HL-60 (cell line): ENCODE measurements at regions not wholly inside any gene's neighbourhood (a gene's known extent, or its start where the extent isn't known, plus 50 kb on each side); places are given as distances from the start of the nearest gene placed in this dataset.

Source experiments
- DNase-seq, 2 experiments: peaks; one replicate each; pipeline ENCODE4 v3.0.0-alpha.2; 2010 to 2020; ENCODE audit warnings: low read depth in 1 of 2, low spot score in 1 of 2
- H3K27ac ChIP-seq: fragments of 250-450 bp; sonication (Bioruptor Pico); replicated peaks from 2 replicates; pipeline ENCODE4 v1.5.1; 2020; ENCODE audit warnings: mild to moderate bottlenecking, moderate library complexity
- H3K27me3 ChIP-seq: fragments of 250-450 bp; sonication (Bioruptor Pico); 2 replicates; pipeline ENCODE4 v1.5.1; 2021; ENCODE audit warnings: mild to moderate bottlenecking, moderate library complexity; ENCODE audit not compliant: insufficient read depth, poor library complexity, severe bottlenecking
- H3K4me3 ChIP-seq: replicated peaks from 2 replicates; pipeline ENCODE4 v1.5.1; 2011; ENCODE audit warnings: mild to moderate bottlenecking, control low read depth, low read length; ENCODE audit not compliant: insufficient read depth
- GABPA ChIP-seq: IDR thresholded peaks from 2 replicates; pipeline ENCODE4 v1.6.1; 2012; ENCODE audit warnings: low read depth
- POLR2AphosphoS5 ChIP-seq: IDR thresholded peaks from 2 replicates; pipeline ENCODE4 v1.6.1; 2012; ENCODE audit warnings: low read depth
- REST ChIP-seq: IDR thresholded peaks from 2 replicates; pipeline ENCODE4 v1.6.1; 2012; ENCODE audit warnings: low read depth; ENCODE audit not compliant: insufficient replicate concordance
- SPI1 ChIP-seq: IDR thresholded peaks from 2 replicates; pipeline ENCODE4 v1.6.1; 2012; ENCODE audit warnings: low read depth, mild to moderate bottlenecking, borderline replicate concordance
- TF ChIP-seq, protein P1 (sequence below): IDR thresholded peaks from one replicate; pipeline ENCODE4 v1.5.1; 2011; ENCODE audit warnings: low read length, control low read depth, inconsistent platforms; ENCODE audit not compliant: insufficient read depth

GRCh38 chr10:29021591-29021990 lies 267.3 kb upstream of the LYZL1 start:
- TF ChIP-seq REST (no peak), POLR2AphosphoS5 (no peak), SPI1 (no peak), GABPA (no peak)
- TF ChIP-seq, protein P1, sequence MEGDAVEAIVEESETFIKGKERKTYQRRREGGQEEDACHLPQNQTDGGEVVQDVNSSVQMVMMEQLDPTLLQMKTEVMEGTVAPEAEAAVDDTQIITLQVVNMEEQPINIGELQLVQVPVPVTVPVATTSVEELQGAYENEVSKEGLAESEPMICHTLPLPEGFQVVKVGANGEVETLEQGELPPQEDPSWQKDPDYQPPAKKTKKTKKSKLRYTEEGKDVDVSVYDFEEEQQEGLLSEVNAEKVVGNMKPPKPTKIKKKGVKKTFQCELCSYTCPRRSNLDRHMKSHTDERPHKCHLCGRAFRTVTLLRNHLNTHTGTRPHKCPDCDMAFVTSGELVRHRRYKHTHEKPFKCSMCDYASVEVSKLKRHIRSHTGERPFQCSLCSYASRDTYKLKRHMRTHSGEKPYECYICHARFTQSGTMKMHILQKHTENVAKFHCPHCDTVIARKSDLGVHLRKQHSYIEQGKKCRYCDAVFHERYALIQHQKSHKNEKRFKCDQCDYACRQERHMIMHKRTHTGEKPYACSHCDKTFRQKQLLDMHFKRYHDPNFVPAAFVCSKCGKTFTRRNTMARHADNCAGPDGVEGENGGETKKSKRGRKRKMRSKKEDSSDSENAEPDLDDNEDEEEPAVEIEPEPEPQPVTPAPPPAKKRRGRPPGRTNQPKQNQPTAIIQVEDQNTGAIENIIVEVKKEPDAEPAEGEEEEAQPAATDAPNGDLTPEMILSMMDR: no peak
- no peak overlapping the region for H3K4me3 ChIP-seq
- no peak overlapping the region for H3K27ac ChIP-seq
- no peak for DNase-seq
- no peaks in the 10 kb centered on the region for H3K27me3 ChIP-seq

DNA sequence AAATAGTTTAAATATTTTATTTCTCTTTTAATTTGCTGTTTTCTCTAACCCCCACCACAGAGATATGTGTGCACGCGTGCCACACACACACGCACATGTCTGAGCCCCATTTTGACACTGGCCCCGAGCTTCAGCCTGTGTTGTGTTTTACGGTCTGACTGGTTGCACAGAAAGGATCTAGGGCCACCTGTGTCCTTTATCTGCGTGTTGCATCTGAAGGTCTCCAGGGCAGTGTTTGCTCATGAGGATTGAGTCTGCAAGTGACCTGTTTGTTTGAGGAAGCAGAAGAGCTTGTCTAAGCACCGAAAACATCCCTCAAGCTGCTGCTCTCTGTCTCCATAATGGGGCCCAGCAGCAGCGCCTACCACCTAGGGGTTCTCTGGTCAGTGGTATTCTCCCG lies 266.4 kb upstream of the LYZL1 start:
- no peaks in the 10 kb centered on the region for H3K27me3 ChIP-seq
- no peak overlapping the region for H3K4me3 ChIP-seq
- no peak overlapping the region for H3K27ac ChIP-seq
- no peak for TF ChIP-seq GABPA
- no peak for TF ChIP-seq SPI1
- TF ChIP-seq POLR2AphosphoS5: no peak
- TF ChIP-seq, protein P1: no peak
- no peak for TF ChIP-seq REST
- DNase-seq: no peak

DNA sequence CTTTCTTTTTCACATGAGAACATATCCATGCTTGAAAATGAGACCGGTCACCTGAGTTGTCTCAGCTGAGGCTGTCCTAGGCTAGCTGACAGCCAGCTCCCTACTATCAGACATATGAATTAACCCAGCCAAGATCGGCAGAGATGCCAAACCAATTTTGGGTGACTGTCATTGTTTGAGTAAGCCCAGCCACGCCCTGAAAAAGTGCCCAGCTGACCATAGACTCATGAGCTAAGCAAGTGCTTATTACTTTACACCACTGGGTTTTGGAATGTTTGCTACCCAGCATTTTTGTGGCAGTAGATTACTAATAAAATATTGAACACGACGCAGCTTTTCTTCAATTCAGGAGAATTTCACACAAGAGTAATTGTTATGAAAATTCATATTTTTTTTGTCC lies 265.2 kb upstream of the LYZL1 start:
- TF ChIP-seq POLR2AphosphoS5 (no peak), SPI1 (no peak), GABPA (no peak), REST (no peak)
- TF ChIP-seq, protein P1: no peak
- no peak overlapping the region for H3K27ac ChIP-seq
- H3K27me3 ChIP-seq: no peaks in the 10 kb centered on the region
- DNase-seq: no peak
- no peak overlapping the region for H3K4me3 ChIP-seq
